GOT3 (cell line): ENCODE measurements at regions not wholly inside any gene's neighbourhood (a gene's known extent, or its start where the extent isn't known, plus 50 kb on each side); places are given as distances from the start of the nearest gene placed in this dataset.
"Not testable (repeated sequence)": the region's sequence is repeated elsewhere in the genome, so short reads cannot be mapped to it uniquely, and the experiment has no call there.

Source experiments
- DNase-seq: peaks from one replicate; lab custom pipeline; 2025; ENCODE audit warnings: mixed read lengths; lab: John Stamatoyannopoulos, UW

GRCh38 chr18:76605341-76605929 is 110.4 kb upstream of the ZNF516 start:
- no peak for DNase-seq

- DNase-seq: no peak
Observed at GRCh38 chr18:76604935-76605240, 109.8 kb upstream of the ZNF516 start.

GRCh38 chr18:76604108-76604934 is 109.3 kb upstream of the ZNF516 start:
- DNase-seq: no peak

- no peak for DNase-seq
Observed at GRCh38 chr18:76602191-76602590, 107.1 kb upstream of the ZNF516 start.

GRCh38 chr18:76600076-76600475 is 105.0 kb upstream of the ZNF516 start:
- DNase-seq: not testable (repeated sequence)

- DNase-seq: no peak
Observed at GRCh38 chr18:76594966-76595365, 99.9 kb upstream of the ZNF516 start.

- no peak for DNase-seq
Observed at GRCh38 chr18:76593843-76594242, 98.8 kb upstream of the ZNF516 start.

- DNase-seq: no peak
Observed at GRCh38 chr18:76592981-76593381, 97.9 kb upstream of the ZNF516 start.

GRCh38 chr18:76592096-76592495 is 97.1 kb upstream of the ZNF516 start:
- no peak for DNase-seq

GRCh38 chr18:76589866-76590265 is 94.8 kb upstream of the ZNF516 start:
- no peak for DNase-seq

- no peak for DNase-seq
Observed at GRCh38 chr18:76589316-76589715, 94.3 kb upstream of the ZNF516 start.

GRCh38 chr18:76588601-76589226 is 93.7 kb upstream of the ZNF516 start:
- no peak for DNase-seq

- DNase-seq: no peak
Observed at GRCh38 chr18:76587879-76588271, 92.8 kb upstream of the ZNF516 start.

GRCh38 chr18:76587147-76587878 is 92.3 kb upstream of the ZNF516 start:
- DNase-seq: no peak

- no peak for DNase-seq
Observed at GRCh38 chr18:76584414-76585310, 89.6 kb upstream of the ZNF516 start.

GRCh38 chr18:76581261-76581660 is 86.2 kb upstream of the ZNF516 start:
- DNase-seq: no peak

GRCh38 chr18:76580288-76580962 is 85.4 kb upstream of the ZNF516 start:
- no peak for DNase-seq

- no peak for DNase-seq
Observed at GRCh38 chr18:76579301-76579695, 84.3 kb upstream of the ZNF516 start.

GRCh38 chr18:76578571-76579300 is 83.7 kb upstream of the ZNF516 start:
- no peak for DNase-seq

- no peak for DNase-seq
Observed at GRCh38 chr18:76573325-76574025, 78.4 kb upstream of the ZNF516 start.
